Liver (tissue), 8 donors: ENCODE measurements at regions not wholly inside any gene's neighbourhood (a gene's known extent, or its start where the extent isn't known, plus 50 kb on each side); places are given as distances from the start of the nearest gene placed in this dataset.
"Not testable (repeated sequence)": the region's sequence is repeated elsewhere in the genome, so short reads cannot be mapped to it uniquely, and the experiment has no call there.

ENCODE experiments used
- DNase-seq: peaks from one replicate; pipeline ENCODE4 v3.0.0-alpha.2; 2017; ENCODE audit warnings: low spot score
- H3K27ac ChIP-seq, 2 donors: one replicate each; pipeline ENCODE4 v1.7.0; 2013; ENCODE audit warnings: inconsistent platforms in 2 of 2, low read length in 2 of 2, control low read depth in 1 of 2, low read depth in 1 of 2, mild to moderate bottlenecking in 1 of 2
- H3K27me3 ChIP-seq, 4 donors: one replicate each; pipeline versions ENCODE4 v1.6.1 to v1.7.0; 2013; ENCODE audit warnings: low read length in 3 of 4, inconsistent platforms in 1 of 4, mild to moderate bottlenecking in 1 of 4, moderate library complexity in 1 of 4; ENCODE audit not compliant: control insufficient read depth in 4 of 4, insufficient read depth in 4 of 4
- H3K36me3 ChIP-seq, 4 donors: one replicate each; pipeline versions ENCODE4 v1.6.1 to v1.7.0; 2013; ENCODE audit warnings: low read length in 3 of 4, mild to moderate bottlenecking in 3 of 4, low read depth in 1 of 4, moderate library complexity in 1 of 4; ENCODE audit not compliant: control insufficient read depth in 4 of 4, insufficient read depth in 3 of 4
- H3K4me1 ChIP-seq, 4 donors: one replicate each; pipeline versions ENCODE4 v1.6.1 to v1.7.0; 2013; ENCODE audit warnings: low read length in 3 of 4, mild to moderate bottlenecking in 3 of 4, moderate library complexity in 1 of 4; ENCODE audit not compliant: control insufficient read depth in 4 of 4, insufficient read depth in 4 of 4
- H3K4me3 ChIP-seq, 3 donors: one replicate each; pipeline versions ENCODE4 v1.6.1 to v1.7.0; 2013; ENCODE audit warnings: low read length in 3 of 3, control low read depth in 1 of 3, low read depth in 1 of 3, mild to moderate bottlenecking in 1 of 3
- H3K9ac ChIP-seq, 2 donors: one replicate each; pipeline ENCODE4 v1.7.0; 2013; ENCODE audit warnings: low read length in 2 of 2, mild to moderate bottlenecking in 2 of 2, moderate library complexity in 2 of 2, control low read depth in 1 of 2, low read depth in 1 of 2
- H3K9me3 ChIP-seq, 4 donors: one replicate each; pipeline versions ENCODE4 v1.6.1 to v1.7.0; 2013; ENCODE audit warnings: low read length in 3 of 4; ENCODE audit not compliant: control insufficient read depth in 4 of 4
- ATF3 ChIP-seq: IDR thresholded peaks from 2 replicates; pipeline ENCODE4 v1.6.1; 2016; ENCODE audit warnings: antibody characterized with exemption
- CTCF ChIP-seq: fragments of 150-350 bp; IDR thresholded peaks from 2 replicates; pipeline ENCODE4 v1.5.1; 2017; ENCODE audit warnings: improper control_type of control experiment, low read depth, low read length; ENCODE audit not compliant: missing input control
- EGR1 ChIP-seq, 2 donors: IDR thresholded peaks; 2 replicates each; pipeline ENCODE4 v1.6.1; 2016 to 2018; ENCODE audit warnings: antibody characterized with exemption in 2 of 2, low read depth in 2 of 2
- FOXA1 ChIP-seq: IDR thresholded peaks from 2 replicates; pipeline ENCODE4 v1.6.1; 2016; ENCODE audit warnings: antibody characterized with exemption
- FOXA2 ChIP-seq: IDR thresholded peaks from 2 replicates; pipeline ENCODE4 v1.6.1; 2016; ENCODE audit warnings: antibody characterized with exemption
- GABPA ChIP-seq, 2 donors: IDR thresholded peaks in 1 of 2; conservative IDR thresholded peaks in 1 of 2; 2 replicates each; pipeline ENCODE4 v1.6.1; 2016; ENCODE audit warnings: antibody characterized with exemption in 2 of 2, mild to moderate bottlenecking in 1 of 2, moderate library complexity in 1 of 2
- HNF4A ChIP-seq, 2 donors: conservative IDR thresholded peaks; 2 replicates each; pipeline ENCODE4 v1.6.1; 2016; ENCODE audit warnings: antibody characterized with exemption in 2 of 2, mild to moderate bottlenecking in 2 of 2
- HNF4G ChIP-seq: IDR thresholded peaks from 2 replicates; pipeline ENCODE4 v1.6.1; 2016; ENCODE audit warnings: antibody characterized with exemption
- JUND ChIP-seq, 2 donors: IDR thresholded peaks; 2 replicates each; pipeline ENCODE4 v1.6.1; 2016; ENCODE audit warnings: antibody characterized with exemption in 2 of 2
- MAX ChIP-seq: IDR thresholded peaks from 2 replicates; pipeline ENCODE4 v1.6.1; 2016; ENCODE audit warnings: antibody characterized with exemption
- NR2F2 ChIP-seq: IDR thresholded peaks from 2 replicates; pipeline ENCODE4 v1.6.1; 2016; ENCODE audit warnings: antibody characterized with exemption
- RAD21 ChIP-seq, 2 donors: IDR thresholded peaks; 2 replicates each; pipeline ENCODE4 v1.6.1; 2016; ENCODE audit warnings: antibody characterized with exemption in 2 of 2, mild to moderate bottlenecking in 2 of 2
- RXRA ChIP-seq, 2 donors: IDR thresholded peaks; 2 replicates each; pipeline ENCODE4 v1.6.1; 2017 to 2018; ENCODE audit warnings: antibody characterized with exemption in 2 of 2, mild to moderate bottlenecking in 1 of 2
- SP1 ChIP-seq: IDR thresholded peaks from 2 replicates; pipeline ENCODE4 v1.6.1; 2018; ENCODE audit warnings: antibody characterized with exemption, mild to moderate bottlenecking
- TAF1 ChIP-seq: conservative IDR thresholded peaks from 2 replicates; pipeline ENCODE4 v1.6.1; 2016; ENCODE audit warnings: antibody characterized with exemption, mild to moderate bottlenecking
- ZBTB33 ChIP-seq: IDR thresholded peaks from 2 replicates; pipeline ENCODE4 v1.6.1; 2016; ENCODE audit warnings: antibody characterized with exemption
- WGBS: extraction: QIAGEN DNeasy Blood & Tissue Kit; methylation state at CpG from one replicate; pipeline ENCODE4 v1.1.7; 2013; 5-methylcytosine and 5-hydroxymethylcytosine counted together
- donor health status: healthy.
- donor health status: healthy.
- donor health status: healthy.
- donor health status: healthy.
- donor health status: healthy.

GRCh38 chr13:20297181-20297580 is 65.1 kb upstream of the GJB6 start:
- Histone ChIP-seq H3K4me1 (no peaks in the 10 kb centered on the region), H3K27me3 (no peaks in the 10 kb centered on the region), H3K9me3 (no peaks in the 10 kb centered on the region), H3K4me3 (no peak overlapping the region), H3K9ac (no peak overlapping the region), H3K36me3 (no peaks in the 10 kb centered on the region), H3K27ac (no peak overlapping the region)
- TF ChIP-seq MAX (no peak), FOXA1 (no peak), TAF1 (no peak), NR2F2 (no peak), GABPA (IDR thresholded peaks at IDR 0.05 in 1 of 2, conservative IDR thresholded peaks at IDR 0.05 in 1 of 2) (no peak), RXRA (IDR thresholded peaks at IDR 0.05) (no peak), CTCF (no peak), RAD21 (IDR thresholded peaks at IDR 0.05) (no peak)
- no peak for DNase-seq
- 74% methylated on average over 3 of the region's 3 CpGs for WGBS

- no peaks in the 10 kb centered on the region for H3K27me3 ChIP-seq
- H3K4me1 ChIP-seq: no peaks in the 10 kb centered on the region
- no peaks in the 10 kb centered on the region for H3K36me3 ChIP-seq
- no peak for DNase-seq
- no peaks in the 10 kb centered on the region for H3K9me3 ChIP-seq
- TF ChIP-seq HNF4G (no peak), RXRA (IDR thresholded peaks at IDR 0.05) (no peak), HNF4A (conservative IDR thresholded peaks at IDR 0.05) (no peak), FOXA2 (no peak), TAF1 (no peak), EGR1 (IDR thresholded peaks at IDR 0.05; ENCODE audit: low read depth in 2 of 2) (no peak), ATF3 (no peak), SP1 (no peak), RAD21 (IDR thresholded peaks at IDR 0.05) (no peak), FOXA1 (no peak), NR2F2 (no peak), ZBTB33 (no peak), JUND (IDR thresholded peaks at IDR 0.05) (no peak), MAX (no peak)
- WGBS: 90% methylated on average over 8 of the region's 8 CpGs
- no peak overlapping the region for H3K4me3 ChIP-seq
- H3K9ac ChIP-seq: no peak overlapping the region
- H3K27ac ChIP-seq: no peak overlapping the region
These were observed 63.8 kb upstream of the GJB6 start for GRCh38 chr13:20295956-20296355.

- H3K27ac ChIP-seq: no peak overlapping the region
- TF ChIP-seq NR2F2: no peak
- TF ChIP-seq RAD21 (IDR thresholded peaks at IDR 0.05): peak in 1 of 2 donors; percentile 28
- H3K9ac ChIP-seq: no peak overlapping the region
- WGBS: 75% methylated on average over 3 of the region's 3 CpGs
- no peaks in the 10 kb centered on the region for H3K9me3 ChIP-seq
- DNase-seq: no peak
- no peaks in the 10 kb centered on the region for H3K36me3 ChIP-seq
- no peak overlapping the region for H3K4me3 ChIP-seq
- H3K4me1 ChIP-seq: no peaks in the 10 kb centered on the region
- no peaks in the 10 kb centered on the region for H3K27me3 ChIP-seq
These were observed 62.4 kb upstream of the GJB6 start for GRCh38 chr13:20294497-20294896.

- DNase-seq, H3K27ac ChIP-seq, H3K9ac ChIP-seq, H3K27me3 ChIP-seq, H3K9me3 ChIP-seq, H3K4me3 ChIP-seq, H3K36me3 ChIP-seq, H3K4me1 ChIP-seq: not testable (repeated sequence)
- 98% methylated on average over 30 of the region's 30 CpGs for WGBS
These were observed 60.2 kb upstream of the GJB6 start for GRCh38 chr13:20292301-20292700.
